ENCODE measurements at regions not wholly inside any gene's neighbourhood (a gene's known extent, or its start where the extent isn't known, plus 50 kb on each side); places are given as distances from the start of the nearest gene placed in this dataset.

DNA sequence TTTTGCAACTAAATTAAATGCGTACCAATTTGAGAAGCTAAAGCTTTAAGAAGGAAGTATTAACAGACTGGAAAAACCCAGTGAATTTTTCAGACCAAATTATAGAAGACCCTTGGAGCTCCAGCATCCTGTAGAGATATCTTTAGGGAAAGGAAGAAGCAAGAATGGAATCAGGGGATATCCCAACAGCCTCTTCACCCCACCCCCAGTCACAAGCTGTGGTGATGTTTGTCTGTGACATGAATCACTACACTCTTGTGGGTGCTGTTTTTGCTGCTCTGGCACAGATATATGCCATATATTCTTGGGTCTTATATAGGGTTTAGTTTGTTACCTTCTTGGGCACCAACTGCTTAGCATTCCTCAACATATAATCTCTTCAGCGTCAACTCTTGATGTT lies 78.5 kb upstream of the BCL6 start:
- DNase-seq (ENCODE audit: low read depth): no peak

DNA sequence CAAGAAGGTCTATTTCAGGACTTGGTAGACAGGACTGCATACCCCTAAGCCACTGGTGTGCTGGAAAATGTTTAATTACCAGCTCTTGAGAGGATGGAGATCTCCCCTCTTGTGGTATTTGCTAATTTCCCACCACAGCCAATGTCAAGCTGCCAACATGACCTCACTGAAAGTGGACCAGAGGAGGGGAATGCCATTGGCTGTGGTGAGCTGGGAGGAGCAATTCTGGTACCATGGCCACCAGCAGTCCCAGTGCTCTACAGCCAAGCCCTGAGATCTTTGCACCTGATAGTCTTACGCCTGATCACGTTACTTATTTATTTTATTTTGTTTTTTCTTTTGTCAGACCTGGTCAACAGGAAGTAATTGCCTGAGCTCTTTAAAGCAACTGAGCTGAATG lies 82.5 kb upstream of the BCL6 start:
- no peak for DNase-seq (ENCODE audit: low read depth)

DNA sequence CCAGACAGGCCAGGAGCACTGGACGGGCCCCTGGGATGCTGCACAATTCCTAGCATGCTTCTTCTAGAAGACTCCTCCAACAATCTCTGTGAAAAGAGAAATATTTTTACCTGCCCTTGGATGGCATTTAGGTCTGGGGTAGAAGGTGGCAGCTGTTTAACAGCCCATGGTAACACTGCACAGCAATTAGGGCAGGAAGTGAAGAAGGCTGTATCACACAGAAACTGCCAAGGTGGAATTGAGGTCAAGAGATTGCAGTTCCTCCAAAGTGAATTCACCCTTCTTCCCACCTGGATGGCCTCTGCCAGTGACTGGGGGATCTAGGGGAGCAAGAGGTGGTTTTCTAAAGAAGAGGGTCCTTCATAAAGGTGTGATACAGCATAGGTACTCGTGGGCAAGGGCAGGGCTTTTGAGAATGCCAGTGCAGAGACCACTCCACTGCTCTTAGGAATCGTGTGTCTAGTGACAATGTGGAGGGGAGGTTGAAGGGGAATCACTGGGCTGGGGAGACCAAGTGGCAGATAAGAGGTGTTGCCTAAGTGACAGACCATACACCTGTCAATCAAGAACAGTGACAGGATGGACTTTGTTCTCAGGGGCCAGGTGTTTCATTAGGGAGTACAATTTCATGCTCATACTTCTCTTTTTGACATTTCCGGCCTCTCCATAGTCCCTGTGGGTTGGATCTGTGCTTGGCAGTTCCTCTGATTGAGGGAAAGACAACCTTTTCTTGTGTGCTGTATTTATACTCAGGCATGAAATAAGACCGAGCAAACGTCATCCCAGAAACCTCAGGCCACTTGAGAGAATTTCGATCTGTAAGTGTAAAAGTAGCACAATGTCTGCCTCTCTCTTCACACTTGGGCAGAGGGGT lies 83.5 kb upstream of the BCL6 start:
- DNase-seq (ENCODE audit: low read depth): no peak

DNA sequence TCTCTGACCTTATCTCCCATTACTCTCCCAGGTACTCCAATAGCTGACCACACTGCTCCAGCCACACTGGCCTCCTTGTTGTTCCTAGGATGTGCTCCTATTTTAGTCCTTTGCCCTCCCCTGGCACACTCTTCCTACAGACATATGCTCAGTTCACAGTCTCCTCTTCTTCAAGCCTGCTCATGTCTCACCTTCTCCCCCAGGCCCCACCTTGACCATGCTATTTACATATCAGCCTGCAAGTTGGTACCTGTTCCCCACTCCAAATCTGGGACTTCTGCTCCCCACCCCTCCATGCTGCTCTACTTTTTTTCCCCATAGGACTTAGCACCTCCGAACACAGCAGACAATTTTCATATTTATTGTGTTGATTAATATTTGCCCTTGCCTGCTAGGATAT lies 84.9 kb upstream of the BCL6 start:
- no peak for DNase-seq (ENCODE audit: low read depth)

DNA sequence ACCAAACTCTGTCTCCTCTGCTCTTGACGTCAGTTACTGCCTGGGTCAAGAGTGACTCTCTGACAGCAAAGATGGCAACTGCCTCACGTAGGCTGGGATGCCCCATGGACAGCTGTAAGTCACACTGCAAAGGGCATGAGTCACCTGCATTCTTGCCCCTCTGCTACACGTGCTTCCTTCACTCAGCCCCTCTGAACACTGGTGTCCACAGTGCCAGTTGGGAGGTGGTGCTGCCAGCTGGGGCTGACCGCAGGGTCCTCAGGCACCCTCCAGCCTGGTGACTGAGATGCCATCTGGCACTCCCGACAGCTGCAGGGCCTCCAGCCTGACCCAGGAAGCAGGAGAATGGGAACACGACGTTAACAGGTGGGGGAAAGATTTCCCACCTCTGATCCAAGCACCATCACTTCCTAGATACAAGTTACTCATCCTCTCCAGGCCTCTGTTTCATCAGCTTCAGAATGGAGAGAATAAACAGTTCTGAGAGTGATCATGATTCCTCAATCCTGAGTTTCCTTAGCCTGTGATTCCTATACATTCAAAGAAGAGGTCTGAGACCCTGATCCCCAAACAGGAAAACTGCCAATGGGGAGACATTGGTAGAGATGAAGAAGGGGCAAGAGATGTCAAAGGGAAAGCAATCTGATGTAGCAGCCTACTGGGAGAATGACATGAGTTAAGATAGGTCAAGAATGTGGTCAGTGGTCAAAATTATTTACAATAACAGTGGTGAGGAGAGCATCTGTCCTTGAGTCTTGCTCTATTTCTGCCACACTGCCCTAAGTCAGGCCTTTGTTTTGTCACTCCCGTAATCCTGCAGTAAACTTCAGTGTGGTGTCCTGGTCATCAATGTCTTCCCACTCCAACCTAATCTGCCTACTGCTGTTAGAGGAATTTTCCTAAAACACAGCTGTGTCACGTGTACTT lies 86.1 kb upstream of the BCL6 start:
- no peak for DNase-seq (ENCODE audit: low read depth)

DNA sequence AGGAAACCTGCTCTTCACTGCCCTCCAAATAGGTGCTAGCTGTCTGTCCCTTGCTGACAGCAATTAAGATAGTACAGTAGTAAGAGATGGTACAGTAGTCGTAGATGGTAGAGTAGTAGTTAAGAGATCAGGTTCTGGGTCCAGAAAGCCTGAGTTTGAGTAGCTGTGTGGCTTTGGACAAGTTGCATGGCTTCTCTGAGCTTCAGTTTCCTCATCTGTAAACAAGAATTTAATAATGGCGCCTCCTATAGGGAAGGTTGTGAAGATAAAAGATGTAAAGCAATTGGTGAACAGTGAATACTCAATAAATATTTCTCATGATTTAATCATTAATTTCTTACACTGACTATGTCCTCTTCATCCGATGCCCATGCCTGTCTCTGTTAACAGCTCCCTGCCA lies 86.9 kb upstream of the BCL6 start:
- DNase-seq (ENCODE audit: low read depth): no peak

DNA sequence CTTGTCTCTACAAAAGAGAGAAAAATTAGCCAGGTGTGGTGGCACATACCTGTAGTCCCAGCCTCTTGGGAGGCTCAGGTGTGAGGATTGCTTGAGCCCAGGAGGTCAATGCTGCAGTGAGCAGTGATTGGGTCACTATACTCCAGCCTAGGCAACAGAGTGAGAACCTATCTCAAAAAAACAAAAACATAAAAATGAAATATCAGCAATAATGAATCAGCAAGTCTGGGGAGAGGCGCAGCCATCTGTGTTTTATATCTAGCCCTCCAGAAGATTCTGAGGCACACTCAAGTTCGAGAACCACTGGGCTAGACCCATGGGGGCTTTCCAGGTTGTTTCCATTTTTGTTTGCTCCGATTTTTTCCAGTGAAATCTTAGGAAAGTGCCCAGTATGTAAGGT lies 88.1 kb upstream of the BCL6 start:
- no peak for DNase-seq (ENCODE audit: low read depth)

DNA sequence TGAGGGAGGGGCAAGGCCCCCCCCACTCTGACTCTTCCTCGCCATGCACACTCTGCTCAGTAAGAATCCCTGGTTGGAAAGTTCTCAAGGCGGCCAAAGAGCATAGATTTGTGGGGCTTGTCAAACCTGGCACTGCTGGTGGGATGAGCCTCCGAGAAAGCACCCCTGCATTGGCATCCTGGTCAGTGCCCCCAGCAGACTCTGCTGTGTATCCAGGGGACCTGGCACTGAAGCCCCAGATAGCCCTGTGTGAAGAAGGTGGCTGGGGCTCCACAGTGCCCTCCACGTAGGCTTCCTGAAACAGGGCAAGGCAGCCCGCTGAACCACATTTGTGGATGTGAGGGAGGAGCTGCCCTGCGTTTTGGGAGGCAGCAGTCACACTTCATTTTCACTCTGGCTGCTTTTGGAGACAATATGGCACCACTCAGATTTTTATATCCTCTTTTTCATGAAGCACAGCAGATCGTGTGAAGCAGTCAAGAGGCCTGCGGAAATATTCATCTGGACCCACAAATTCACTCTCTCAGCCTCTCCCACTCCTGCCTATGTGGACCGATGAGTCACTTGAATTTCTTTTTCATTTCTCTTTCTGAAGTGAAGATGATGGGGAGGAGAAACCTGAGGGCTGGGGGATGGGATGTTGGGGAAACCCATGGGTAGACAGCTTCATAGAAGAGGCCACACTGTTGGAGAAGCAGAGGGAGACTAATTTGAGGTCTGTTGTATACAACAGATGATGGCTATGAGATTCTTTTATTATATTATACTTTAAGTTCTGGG lies 88.7 kb upstream of the BCL6 start:
- no peak for DNase-seq (ENCODE audit: low read depth)

DNA sequence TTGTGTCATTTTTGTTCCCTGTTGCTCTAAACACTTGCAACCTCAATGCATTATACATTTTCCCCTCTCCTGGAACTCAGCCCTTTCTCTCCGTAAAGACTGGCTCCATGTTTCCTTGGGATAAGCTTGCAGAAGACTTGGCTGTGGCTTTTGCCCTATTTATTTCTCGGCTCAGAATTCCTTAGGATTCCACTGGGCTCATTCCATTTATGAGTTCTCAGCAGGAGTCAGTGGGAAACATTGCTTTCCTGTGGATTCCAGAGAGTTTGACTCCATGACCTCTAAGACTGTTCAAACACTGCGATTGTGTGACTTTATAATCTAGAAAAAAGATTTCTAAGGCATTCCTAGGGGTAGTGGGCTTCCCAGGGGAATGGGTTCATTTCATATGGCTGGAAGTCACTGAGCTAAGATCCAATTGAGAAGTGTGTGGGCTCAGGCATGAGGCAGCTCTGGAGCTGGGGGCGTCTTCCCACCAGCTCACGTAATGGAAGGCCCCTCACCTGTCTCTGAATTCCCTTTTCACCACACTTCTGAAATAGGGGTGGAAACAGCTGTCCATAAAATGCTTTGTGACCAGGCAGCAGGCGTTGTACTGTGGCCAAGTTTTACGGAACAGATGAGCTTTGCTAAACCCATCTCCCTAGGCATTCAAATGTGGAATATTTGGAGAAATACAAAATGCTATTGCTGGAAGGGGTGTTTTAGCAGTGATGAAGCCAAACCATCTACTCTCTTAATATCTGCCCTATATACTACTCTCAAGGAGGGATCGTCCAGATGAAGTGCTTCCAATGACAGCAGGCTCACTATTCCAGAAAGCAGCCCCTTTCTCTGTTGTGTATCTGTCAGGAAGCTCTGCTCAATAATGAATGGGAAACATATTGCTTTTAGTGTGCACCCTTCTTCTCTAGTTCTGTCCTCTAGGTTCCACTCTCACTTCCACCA lies 91.8 kb upstream of the BCL6 start:
- no peak for DNase-seq (ENCODE audit: low read depth)

DNA sequence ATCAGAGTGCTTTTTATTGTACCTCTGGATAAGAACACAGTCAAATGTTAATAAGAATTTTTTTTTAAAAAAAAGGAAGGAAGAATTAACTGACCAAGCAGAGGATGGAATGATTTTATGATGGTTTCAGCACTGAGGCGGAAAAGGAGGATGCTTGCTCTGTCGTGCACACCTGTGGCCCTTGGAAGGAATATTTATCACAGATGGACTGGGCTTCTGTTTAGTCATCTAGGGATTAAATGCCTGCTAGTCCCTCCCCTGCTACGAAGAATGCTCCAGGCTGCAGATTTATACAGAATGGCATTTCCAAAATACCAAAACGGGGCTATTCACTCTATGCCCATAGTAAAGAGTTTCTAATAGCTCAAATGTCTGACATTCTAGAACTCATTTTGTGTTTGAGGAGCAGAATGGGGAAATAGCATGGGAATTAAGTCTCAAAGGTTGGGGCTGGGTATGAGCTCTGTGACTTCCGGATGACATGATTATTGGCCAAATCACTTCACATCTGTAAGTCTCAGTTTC lies 92.8 kb upstream of the BCL6 start:
- DNase-seq (ENCODE audit: low read depth): no peak

DNA sequence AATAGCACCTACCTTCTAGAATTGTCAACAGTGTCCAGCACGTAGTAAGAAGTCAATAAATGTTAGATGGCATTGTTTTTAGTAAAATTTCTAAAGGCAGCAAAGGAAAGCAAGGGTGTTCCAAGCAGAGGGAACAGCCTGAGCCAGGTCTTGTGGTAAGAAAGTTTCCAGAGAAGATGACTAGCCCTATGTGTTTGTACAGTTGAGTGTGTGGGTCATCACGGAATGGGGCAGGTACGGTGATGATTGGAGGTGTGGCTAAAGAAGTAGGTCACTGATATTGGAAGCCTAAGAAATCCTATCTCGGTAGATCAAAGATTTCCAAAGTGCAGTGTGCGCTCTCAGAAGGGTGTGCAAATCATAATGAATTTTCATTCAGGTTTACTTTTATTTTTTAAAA lies 94.2 kb upstream of the BCL6 start:
- DNase-seq (ENCODE audit: low read depth): no peak

DNA sequence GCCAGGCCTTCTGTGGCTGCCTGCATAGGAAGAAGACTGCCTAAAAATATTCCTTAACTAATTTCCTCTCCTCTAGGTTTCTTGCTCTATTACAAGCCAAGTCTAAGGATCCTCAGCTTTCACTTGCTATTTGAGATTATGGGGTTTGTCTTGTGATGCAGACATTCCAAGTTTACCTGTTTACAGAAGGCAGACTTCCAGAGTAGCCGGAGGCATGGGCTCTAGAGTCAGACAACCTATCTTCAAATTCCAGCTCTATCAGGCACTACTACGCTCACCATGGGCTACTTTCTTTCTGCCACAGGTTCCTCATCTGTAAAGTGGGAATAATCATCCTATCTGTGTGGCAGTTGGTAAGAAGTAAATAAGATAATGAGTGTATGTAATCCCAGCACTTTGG lies 95.6 kb upstream of the BCL6 start:
- DNase-seq (ENCODE audit: low read depth): no peak

DNA sequence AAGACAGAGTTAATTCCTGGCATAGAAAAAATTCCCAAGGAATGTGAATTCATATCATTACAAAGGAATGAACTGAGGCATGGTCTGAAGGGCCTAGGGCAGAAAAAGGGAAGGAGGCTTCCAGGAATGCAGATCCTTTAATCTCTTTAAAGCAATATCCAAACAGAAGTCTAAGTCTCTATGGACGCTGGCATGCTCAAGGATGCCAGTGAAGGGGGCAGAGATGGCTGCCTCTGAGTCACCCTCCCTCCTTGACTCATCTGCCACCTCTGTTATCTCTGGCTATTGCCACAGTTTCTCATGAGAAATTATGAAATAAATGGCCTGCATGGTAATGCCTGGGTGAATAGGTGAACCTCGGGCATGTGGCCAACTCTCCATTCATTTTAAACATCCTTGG lies 96.3 kb upstream of the BCL6 start:
- no peak for DNase-seq (ENCODE audit: low read depth)

DNA sequence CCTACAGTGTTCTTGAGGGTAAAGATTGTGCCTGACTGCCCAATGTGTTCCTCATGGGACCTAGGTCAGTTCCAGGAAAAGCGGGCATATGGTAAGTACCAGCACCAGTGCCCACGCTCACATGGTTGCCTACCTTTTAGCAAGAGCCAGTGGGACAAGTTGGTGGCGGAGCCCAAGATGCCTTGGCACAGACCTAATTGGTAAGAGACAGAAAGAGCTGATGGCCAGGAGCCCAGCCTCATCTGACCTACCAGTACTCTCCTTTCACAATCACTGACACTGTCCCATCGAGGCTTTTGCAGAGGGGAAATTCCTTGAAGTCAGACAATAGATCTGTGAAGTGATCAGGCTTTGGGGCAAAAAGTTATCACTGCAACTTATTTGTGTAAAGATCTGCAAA lies 98.4 kb upstream of the BCL6 start:
- DNase-seq (ENCODE audit: low read depth): no peak

DNA sequence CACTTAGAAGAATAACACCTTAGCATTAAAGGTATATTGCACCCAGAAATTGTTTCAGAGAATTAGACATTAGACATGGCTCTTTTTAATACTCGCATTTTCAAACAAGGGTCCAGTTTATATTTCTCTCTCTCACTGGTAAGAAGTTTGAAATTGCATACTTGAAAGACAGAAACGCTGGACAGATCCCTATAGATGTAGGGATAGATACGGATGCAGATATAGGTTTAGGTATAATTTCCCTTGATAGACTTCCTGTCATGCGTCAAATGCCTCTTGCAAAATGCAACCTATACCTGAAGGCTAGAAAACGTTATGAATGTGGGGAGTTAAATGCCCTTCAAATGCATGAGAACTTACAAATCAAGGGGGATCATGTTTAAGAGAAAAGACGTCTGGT lies 99.4 kb upstream of the BCL6 start:
- DNase-seq (ENCODE audit: low read depth): no peak

DNA sequence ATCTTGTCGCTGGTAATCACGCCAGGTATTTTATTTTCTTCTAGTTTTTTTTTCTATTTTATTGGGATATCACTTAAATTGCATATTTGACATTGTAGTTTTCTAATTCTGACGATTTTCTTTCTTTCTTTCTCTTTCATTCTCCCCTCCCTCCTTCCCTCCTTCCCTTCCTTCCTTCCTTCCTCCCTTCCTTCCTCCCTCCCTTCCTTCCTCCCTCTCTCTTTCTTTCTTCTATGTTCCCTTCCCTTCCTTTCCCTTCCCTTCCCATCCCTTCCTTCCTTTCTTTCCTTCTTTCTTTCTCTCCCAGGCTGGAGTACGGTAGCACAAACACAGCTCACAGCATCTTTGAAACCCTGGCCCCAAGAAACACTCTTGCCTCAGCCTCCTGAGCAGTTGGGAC lies 100.6 kb upstream of the BCL6 start:
- DNase-seq (ENCODE audit: low read depth): no peak

DNA sequence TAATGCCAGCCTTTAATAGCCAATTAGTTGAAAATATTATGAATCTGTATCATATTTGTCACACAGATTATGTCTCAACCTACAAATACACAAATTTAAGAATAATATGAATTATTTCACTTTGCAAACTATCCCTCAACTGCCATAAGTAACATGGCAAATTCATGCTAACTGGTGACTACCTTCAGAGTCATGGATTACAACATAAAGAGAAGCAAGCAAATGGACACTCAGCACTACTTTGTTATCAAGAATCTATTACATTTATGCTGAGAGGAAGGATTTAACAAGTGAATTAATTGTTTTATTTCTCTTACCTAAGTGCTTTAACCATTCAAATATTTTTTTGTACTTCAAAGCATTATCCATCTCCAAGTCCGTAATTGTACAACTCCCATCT lies 103.1 kb upstream of the BCL6 start:
- DNase-seq (ENCODE audit: low read depth): no peak

DNA sequence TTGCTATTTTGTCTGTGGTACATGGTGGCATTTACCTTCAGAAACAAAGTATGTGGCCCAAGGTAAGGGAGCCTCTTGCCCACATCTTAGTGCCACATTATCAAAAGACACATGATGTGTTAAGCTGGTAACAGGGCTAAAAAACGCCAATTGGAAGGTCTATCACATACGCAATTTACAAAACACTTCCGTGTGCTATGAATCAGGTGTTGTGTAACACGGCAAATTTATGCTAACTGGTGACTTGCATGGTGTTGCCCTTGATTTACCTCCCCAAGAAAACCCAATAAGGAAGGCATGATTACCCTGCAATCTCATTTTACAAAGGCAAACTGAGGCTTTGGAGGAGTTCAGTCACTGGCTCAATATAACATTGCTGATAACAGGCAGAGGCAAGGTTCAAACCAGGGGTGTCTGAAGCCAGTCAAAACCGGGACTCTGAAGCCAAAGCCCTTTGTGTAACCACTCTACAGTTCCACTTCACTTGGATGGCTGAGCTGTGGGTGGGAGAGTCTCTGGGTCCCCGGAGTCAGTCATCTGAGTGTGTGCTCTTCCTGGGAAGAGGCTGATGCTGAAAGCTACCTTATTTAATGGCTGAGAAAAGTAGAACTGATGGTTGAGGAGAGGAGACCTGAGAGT lies 103.9 kb upstream of the BCL6 start:
- DNase-seq (ENCODE audit: low read depth): no peak

DNA sequence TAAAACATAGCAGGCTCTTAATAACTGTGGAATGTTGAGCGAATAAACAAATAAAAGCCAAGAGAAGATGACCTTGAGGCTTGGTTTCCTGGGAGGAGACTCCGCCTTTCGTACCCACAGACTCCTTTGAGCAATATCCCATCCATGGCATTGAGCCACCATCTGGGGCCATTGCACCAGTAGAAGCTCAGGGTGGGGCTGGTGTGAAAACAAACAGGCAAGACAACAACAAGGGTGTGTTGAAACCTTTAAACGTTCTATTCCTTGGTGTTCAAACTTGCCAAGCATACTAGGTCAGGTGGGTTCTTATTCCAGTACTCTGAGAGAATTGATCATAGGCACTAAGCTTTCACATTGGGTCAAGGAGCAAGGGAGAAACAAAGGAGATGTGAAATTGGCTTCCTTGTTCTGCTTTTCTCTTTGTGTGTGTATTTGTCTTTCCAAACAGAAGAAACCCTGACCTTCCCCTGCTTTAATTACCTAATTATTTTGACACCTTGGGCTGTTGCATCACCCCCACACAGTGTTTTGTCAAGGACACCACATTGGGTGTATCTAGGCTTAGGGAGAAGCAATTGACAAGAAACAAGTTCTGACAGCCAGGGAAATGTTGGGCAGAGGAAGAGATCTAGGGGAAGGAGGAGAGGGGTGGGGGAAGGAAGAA lies 105.1 kb upstream of the BCL6 start:
- no peak for DNase-seq (ENCODE audit: low read depth)

All from fibroblast of gingiva (primary cell).